ENCODE measurements at regions not wholly inside any gene's neighbourhood (a gene's known extent, or its start where the extent isn't known, plus 50 kb on each side); places are given as distances from the start of the nearest gene placed in this dataset.

DNA sequence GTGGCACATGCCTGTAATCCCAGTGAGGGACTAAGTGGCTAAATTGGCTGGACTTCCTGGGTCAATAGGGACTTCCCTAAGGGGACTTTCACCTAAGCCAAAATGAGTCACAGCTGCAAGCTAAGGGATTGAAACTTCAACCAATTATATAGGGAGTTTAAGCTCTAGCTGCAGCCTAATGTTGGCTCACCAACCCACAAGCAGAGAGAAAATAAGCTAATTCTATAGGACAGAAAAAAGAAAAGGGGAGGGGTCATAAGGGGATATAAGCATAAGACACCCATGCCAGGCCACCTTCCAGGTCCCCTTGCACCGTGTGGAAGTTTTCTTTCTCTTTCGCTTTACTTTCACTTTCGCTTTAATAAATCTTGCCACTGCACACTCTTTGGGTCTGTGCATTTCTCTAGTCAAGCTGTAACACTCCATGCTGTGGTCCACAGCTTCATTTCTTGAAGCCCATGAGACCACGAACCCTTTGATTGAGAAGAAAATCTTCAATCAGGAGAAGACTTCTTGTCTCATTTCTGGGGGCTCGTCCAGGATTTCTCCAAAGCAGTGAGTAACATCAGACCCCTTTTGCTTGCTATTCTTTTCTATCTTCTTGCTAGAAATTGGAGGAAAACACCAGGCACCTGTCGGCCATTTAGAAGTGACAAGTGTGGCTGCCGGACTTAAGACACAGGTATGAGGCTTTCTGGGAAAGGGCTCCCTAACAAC, 192.3 kb downstream of the IGSF11 start:
- H3K36me3 ChIP-seq, result no peaks in the 10 kb centered on the region
- no peak overlapping the region for H3K4me3 ChIP-seq
- no peaks in the 10 kb centered on the region for H3K27me3 ChIP-seq
- DNase-seq, result no peak
- peaks cover 12% of the 10 kb centered on the region for H3K9me3 ChIP-seq

DNA sequence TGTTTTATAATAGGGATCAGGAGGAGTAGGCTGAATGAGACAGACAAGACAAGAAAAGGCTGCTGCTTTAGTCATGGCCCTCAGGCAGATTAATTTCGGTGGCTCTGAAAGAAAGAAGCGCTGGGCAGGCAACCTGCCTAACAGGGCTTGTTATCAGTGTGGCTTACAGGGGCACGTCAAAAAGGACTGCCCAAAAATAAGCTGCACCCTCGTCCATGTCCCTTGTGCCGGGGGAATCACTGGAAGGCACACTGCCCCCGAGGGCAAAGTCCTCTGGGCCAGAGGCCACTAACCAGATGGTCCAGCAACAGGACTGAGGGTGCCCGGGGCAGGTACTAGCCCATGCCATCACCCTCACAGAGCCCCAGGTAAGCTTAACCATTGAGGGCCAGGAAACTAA, 188.5 kb downstream of the IGSF11 start:
- Histone ChIP-seq H3K4me3 (no peak overlapping the region), H3K27me3 (no peaks in the 10 kb centered on the region), H3K36me3 (no peaks in the 10 kb centered on the region), H3K9me3 (peaks cover 10% of the 10 kb centered on the region)
- DNase-seq, result no peak

All from MG63 (cell line).